Activated naive CD4-positive, alpha-beta T cell treated with anti-CD3 and anti-CD28 coated beads, Interleukin-2, amount 50 U/mL, for 24 hours (primary cell): ENCODE measurements at regions not wholly inside any gene's neighbourhood (a gene's known extent, or its start where the extent isn't known, plus 50 kb on each side); places are given as distances from the start of the nearest gene placed in this dataset.
"Not testable (repeated sequence)": the region's sequence is repeated elsewhere in the genome, so short reads cannot be mapped to it uniquely, and the experiment has no call there.

Experiments
- H3K27ac Mint-ChIP-seq: one replicate; pipeline ENCODE4 v1.8.0; 2021; ENCODE audit warnings: mild to moderate bottlenecking, mixed read lengths
- H3K27me3 Mint-ChIP-seq: one replicate; pipeline ENCODE4 v1.8.0; 2021; ENCODE audit warnings: mixed read lengths
- H3K36me3 Mint-ChIP-seq: one replicate; pipeline ENCODE4 v1.8.0; 2021; ENCODE audit warnings: mixed read lengths
- H3K4me1 Mint-ChIP-seq: one replicate; pipeline ENCODE4 v1.8.0; 2021; ENCODE audit warnings: mixed read lengths
- H3K4me3 Mint-ChIP-seq: one replicate; pipeline ENCODE4 v1.8.0; 2021; ENCODE audit warnings: mild to moderate bottlenecking, mixed read lengths
- H3K9me3 Mint-ChIP-seq: one replicate; pipeline ENCODE4 v1.8.0; 2021; ENCODE audit warnings: mixed read lengths

DNA sequence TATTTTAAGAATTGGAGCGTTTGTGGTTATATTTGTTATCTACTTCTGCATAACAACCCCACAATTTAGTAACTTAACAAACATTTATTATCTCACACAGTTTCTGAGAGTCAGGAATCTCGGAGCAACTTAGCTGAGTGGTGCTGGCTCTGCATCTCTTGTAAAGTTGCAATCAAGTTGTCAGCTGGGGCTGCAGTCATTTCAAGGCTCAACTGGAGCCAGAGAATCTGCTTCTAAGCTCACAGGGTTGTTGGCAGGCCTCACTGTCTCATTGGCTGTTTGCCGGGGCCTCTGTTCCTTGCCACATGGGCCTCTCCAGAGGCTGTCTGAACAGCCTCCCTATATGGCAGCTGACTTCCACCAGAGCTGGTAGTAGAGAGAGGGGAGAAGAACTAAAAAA, 281.2 kb upstream of the GNPDA2 start:
- no peaks in the 10 kb centered on the region for H3K36me3 Mint-ChIP-seq
- H3K27ac Mint-ChIP-seq: no peak overlapping the region
- H3K4me3 Mint-ChIP-seq: no peak overlapping the region
- H3K27me3 Mint-ChIP-seq: no peaks in the 10 kb centered on the region
- no peaks in the 10 kb centered on the region for H3K4me1 Mint-ChIP-seq
- H3K9me3 Mint-ChIP-seq: peaks cover 6% of the 10 kb centered on the region

GRCh38 chr4:45006078-45006477, 279.7 kb upstream of the GNPDA2 start:
- Mint-ChIP-seq H3K36me3 (no peaks in the 10 kb centered on the region), H3K4me3 (no peak overlapping the region), H3K9me3 (peaks cover 6% of the 10 kb centered on the region), H3K27me3 (no peaks in the 10 kb centered on the region), H3K4me1 (no peaks in the 10 kb centered on the region), H3K27ac (no peak overlapping the region)

GRCh38 chr4:45004847-45005565, 278.6 kb upstream of the GNPDA2 start:
- no peaks in the 10 kb centered on the region for H3K36me3 Mint-ChIP-seq
- H3K27ac Mint-ChIP-seq: no peak overlapping the region
- H3K4me1 Mint-ChIP-seq: no peaks in the 10 kb centered on the region
- H3K9me3 Mint-ChIP-seq: peaks cover 6% of the 10 kb centered on the region
- no peak overlapping the region for H3K4me3 Mint-ChIP-seq
- no peaks in the 10 kb centered on the region for H3K27me3 Mint-ChIP-seq

DNA sequence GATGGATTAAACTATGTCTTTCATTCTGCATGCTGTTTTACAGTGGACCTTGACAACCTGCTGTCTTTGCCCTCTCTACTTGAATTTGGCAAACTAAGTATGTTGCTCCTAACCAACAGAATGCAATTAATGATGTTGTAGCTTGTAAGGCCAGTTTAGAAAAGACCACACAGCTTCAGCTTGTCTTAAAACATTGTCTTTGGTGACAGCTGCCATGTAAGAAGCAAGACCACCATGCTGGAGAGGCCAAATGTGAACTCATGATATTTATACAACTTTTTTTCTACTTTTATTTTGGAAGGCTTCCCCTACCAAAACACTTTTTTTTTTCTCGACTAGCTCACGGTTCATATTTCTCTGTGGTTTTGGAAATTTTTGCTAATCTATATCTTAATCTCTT, 278.0 kb upstream of the GNPDA2 start:
- Mint-ChIP-seq H3K4me3 (no peak overlapping the region), H3K27ac (no peak overlapping the region), H3K36me3 (no peaks in the 10 kb centered on the region), H3K4me1 (no peaks in the 10 kb centered on the region), H3K9me3 (peaks cover 6% of the 10 kb centered on the region), H3K27me3 (no peaks in the 10 kb centered on the region)

GRCh38 chr4:44996276-44996845, 270.0 kb upstream of the GNPDA2 start:
- H3K9me3 Mint-ChIP-seq: peaks cover 3% of the 10 kb centered on the region
- no peaks in the 10 kb centered on the region for H3K4me1 Mint-ChIP-seq
- no peaks in the 10 kb centered on the region for H3K27me3 Mint-ChIP-seq
- no peak overlapping the region for H3K27ac Mint-ChIP-seq
- H3K4me3 Mint-ChIP-seq: no peak overlapping the region
- no peaks in the 10 kb centered on the region for H3K36me3 Mint-ChIP-seq

DNA sequence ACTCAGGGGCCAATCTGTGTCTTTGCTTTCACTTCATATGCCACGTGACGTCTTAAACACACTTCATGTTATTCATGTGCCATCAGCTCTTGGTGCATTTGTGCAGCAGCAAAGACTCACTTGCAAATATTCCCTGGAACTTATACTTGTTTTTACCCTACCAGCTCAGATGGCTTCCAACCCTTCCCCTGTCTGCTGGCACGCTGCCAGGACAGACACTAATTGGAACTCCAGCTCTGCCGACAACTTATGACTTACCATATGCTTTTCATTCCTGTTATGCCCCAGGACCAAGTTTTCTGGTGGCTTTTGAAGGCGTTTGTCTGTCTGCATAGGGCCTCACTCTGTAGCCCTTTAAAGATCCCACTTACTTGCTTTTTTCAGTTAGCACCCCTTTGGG, 261.7 kb upstream of the GNPDA2 start:
- H3K4me3 Mint-ChIP-seq: no peak overlapping the region
- H3K27me3 Mint-ChIP-seq: no peaks in the 10 kb centered on the region
- peaks cover 6% of the 10 kb centered on the region for H3K9me3 Mint-ChIP-seq
- H3K4me1 Mint-ChIP-seq: no peaks in the 10 kb centered on the region
- H3K27ac Mint-ChIP-seq: no peak overlapping the region
- H3K36me3 Mint-ChIP-seq: no peaks in the 10 kb centered on the region

DNA sequence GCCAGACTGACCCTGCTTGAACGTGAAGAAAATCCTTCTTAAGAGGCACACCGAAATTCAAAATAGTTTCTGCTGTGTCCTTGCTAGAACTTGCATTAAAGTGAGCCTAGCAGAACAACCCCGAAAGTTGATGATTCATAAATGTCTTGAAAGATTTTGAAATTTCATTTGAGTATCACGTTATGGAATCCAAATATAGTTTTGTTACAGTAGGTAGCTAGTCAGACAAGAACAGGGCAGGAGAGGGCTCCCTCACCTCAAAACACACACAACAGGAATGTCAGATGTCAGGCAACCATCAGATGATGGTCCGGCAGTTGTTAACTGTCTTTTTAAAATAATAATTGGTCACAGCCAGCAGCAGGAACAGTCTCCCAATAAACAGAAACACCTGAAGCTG, 259.6 kb upstream of the GNPDA2 start:
- Mint-ChIP-seq H3K4me3 (no peak overlapping the region), H3K9me3 (no peaks in the 10 kb centered on the region), H3K36me3 (no peaks in the 10 kb centered on the region), H3K27me3 (no peaks in the 10 kb centered on the region), H3K4me1 (no peaks in the 10 kb centered on the region), H3K27ac (no peak overlapping the region)

DNA sequence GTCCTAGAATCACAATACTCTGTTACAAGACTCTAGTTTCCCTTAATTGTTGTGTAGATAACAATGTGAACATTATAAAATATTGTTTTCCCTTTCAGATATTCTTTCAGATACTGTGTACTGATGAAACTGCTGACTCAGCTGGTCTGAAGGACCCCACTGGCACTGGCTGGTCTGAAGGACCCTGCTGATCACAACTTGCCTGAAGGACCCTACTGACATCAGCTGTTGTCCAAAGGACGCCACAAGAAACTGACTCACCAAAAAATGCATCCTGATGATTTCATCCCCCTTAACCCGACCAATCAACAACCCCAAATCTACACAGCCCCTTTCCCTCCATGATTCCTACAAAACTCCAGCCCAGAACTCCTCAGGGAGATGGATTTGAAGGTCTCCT, 258.8 kb upstream of the GNPDA2 start:
- Mint-ChIP-seq H3K4me3 (no peak overlapping the region), H3K27me3 (no peaks in the 10 kb centered on the region), H3K36me3 (no peaks in the 10 kb centered on the region), H3K4me1 (no peaks in the 10 kb centered on the region), H3K27ac (no peak overlapping the region), H3K9me3 (no peaks in the 10 kb centered on the region)

DNA sequence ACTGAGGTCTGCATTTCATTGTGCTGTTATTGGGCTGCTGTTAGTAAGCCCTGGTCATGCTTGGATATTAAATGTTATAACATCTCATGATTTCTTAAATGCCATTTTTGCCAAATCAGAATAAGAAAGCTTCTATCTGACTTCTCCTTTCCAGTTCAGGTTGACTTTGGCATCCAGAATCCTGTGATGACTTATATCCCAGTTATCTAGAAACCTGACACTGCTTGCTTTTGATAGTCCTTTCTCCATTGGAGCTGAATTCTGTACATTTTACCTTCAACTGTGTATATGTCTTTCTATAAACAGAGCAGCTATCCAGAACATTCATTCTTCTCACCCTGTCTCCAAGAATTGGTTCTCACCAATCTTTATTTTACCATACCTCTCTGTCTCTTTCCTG, 257.7 kb upstream of the GNPDA2 start:
- H3K27me3 Mint-ChIP-seq: no peaks in the 10 kb centered on the region
- no peaks in the 10 kb centered on the region for H3K9me3 Mint-ChIP-seq

DNA sequence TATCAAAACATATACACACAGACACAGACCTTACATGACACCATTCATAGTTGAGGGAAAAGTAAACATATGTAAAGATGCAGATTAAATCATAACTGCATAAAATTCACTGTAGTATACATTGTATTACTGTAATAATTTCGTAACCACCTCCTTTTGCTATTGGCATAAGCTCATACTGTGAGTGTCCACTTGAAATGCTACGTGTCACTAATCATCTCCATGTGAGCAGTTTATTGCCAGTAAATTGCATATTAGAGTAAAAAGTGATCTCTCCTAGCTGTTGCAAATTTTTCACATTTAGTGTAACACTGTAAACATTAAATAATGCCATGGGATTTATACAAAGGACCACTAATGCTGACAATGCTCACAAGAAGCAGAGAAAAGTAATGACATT, 256.7 kb upstream of the GNPDA2 start:
- Mint-ChIP-seq H3K4me1 (no peaks in the 10 kb centered on the region), H3K27ac (no peak overlapping the region), H3K4me3 (no peak overlapping the region), H3K27me3 (no peaks in the 10 kb centered on the region), H3K9me3 (no peaks in the 10 kb centered on the region), H3K36me3 (no peaks in the 10 kb centered on the region)

More for the DNA sequence above, 257.7 kb upstream of the GNPDA2 start:
- no peaks in the 10 kb centered on the region for H3K4me1 Mint-ChIP-seq
- no peaks in the 10 kb centered on the region for H3K36me3 Mint-ChIP-seq
- H3K4me3 Mint-ChIP-seq: no peak overlapping the region
- no peak overlapping the region for H3K27ac Mint-ChIP-seq

- H3K27ac Mint-ChIP-seq: no peak overlapping the region
- H3K27me3 Mint-ChIP-seq: no peaks in the 10 kb centered on the region
- H3K4me3 Mint-ChIP-seq: no peak overlapping the region
- no peaks in the 10 kb centered on the region for H3K4me1 Mint-ChIP-seq
- H3K36me3 Mint-ChIP-seq: no peaks in the 10 kb centered on the region
- peaks cover 4% of the 10 kb centered on the region for H3K9me3 Mint-ChIP-seq
Observed at GRCh38 chr4:44978020-44978419, 251.7 kb upstream of the GNPDA2 start.

GRCh38 chr4:44965435-44966095, 239.2 kb upstream of the GNPDA2 start:
- Mint-ChIP-seq H3K36me3 (no peaks in the 10 kb centered on the region), H3K27me3 (no peaks in the 10 kb centered on the region), H3K4me1 (no peaks in the 10 kb centered on the region), H3K4me3 (no peak overlapping the region), H3K9me3 (no peaks in the 10 kb centered on the region), H3K27ac (no peak overlapping the region)

- not testable (repeated sequence) for H3K27ac Mint-ChIP-seq, H3K4me1 Mint-ChIP-seq, H3K4me3 Mint-ChIP-seq, H3K27me3 Mint-ChIP-seq, H3K9me3 Mint-ChIP-seq, H3K36me3 Mint-ChIP-seq
Observed at GRCh38 chr4:44964086-44964485, 237.7 kb upstream of the GNPDA2 start.

DNA sequence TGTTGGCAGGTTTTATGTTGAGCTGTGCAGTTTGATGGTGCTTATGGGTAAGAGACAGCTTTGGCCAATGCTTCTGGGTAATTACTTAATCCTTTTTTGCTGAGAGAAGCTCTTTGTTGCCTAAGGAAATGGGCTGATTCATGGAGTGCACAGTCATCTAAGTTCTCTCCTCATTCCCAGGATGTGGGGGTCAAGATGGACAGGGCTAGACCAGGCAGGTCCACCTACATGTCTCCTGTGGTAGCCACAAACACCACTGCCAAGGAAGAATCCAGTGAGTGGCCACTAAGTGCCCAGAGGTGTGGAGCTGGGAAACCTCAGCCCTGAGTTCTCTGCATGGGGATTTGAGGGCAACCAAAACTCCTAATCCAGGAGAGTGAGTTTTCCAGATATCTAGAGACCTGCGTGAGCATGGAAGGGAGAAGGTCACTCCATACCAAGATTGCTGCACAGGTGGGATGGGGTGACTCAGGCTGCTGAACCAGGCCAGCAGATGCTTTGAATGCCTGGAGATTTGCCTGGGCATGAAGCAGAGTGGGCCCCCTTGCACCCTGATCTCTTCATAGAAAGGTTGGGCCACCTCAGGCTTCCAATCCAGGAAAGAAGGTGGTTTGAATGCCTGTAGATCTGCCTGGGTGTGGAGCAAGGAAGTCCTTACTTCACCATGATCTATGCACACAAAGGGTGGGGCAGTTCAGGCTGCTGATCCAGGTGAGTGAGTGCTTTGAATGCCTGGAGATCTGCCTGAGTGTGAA, 234.8 kb upstream of the GNPDA2 start:
- H3K4me1 Mint-ChIP-seq: no peaks in the 10 kb centered on the region
- no peaks in the 10 kb centered on the region for H3K9me3 Mint-ChIP-seq
- H3K36me3 Mint-ChIP-seq: no peaks in the 10 kb centered on the region
- H3K4me3 Mint-ChIP-seq: no peak overlapping the region
- no peak overlapping the region for H3K27ac Mint-ChIP-seq
- H3K27me3 Mint-ChIP-seq: no peaks in the 10 kb centered on the region

GRCh38 chr4:44931720-44932119, 205.4 kb upstream of the GNPDA2 start:
- Mint-ChIP-seq H3K36me3 (no peaks in the 10 kb centered on the region), H3K9me3 (no peaks in the 10 kb centered on the region)

GRCh38 chr4:44928785-44929184, 202.4 kb upstream of the GNPDA2 start:
- Mint-ChIP-seq H3K27ac (no peak overlapping the region), H3K27me3 (no peaks in the 10 kb centered on the region), H3K4me1 (no peaks in the 10 kb centered on the region), H3K9me3 (no peaks in the 10 kb centered on the region), H3K36me3 (no peaks in the 10 kb centered on the region), H3K4me3 (no peak overlapping the region)

More at GRCh38 chr4:44931720-44932119, 205.4 kb upstream of the GNPDA2 start:
- Mint-ChIP-seq H3K4me1 (no peaks in the 10 kb centered on the region), H3K27ac (no peak overlapping the region), H3K4me3 (no peak overlapping the region), H3K27me3 (no peaks in the 10 kb centered on the region)
